Progenitor cell of endocrine pancreas (in vitro differentiated cells): ENCODE measurements at regions not wholly inside any gene's neighbourhood (a gene's known extent, or its start where the extent isn't known, plus 50 kb on each side); places are given as distances from the start of the nearest gene placed in this dataset.
A peak's percentile ranks its signal among the peaks of the same experiment; 100 is the strongest.
"Not testable (repeated sequence)": the region's sequence is repeated elsewhere in the genome, so short reads cannot be mapped to it uniquely, and the experiment has no call there.

Source experiments
- DNase-seq: peaks from one replicate; pipeline ENCODE4 v3.0.0; 2021; ENCODE audit warnings: low spot score; ENCODE audit not compliant: unreplicated experiment
- H3K27ac Mint-ChIP-seq: 2 replicates; pipeline ENCODE4 v1.8.0; 2021; ENCODE audit warnings: mild to moderate bottlenecking, moderate library complexity, mixed read lengths
- H3K27me3 Mint-ChIP-seq: 2 replicates; pipeline ENCODE4 v1.8.0; 2021; ENCODE audit warnings: mixed read lengths
- H3K36me3 Mint-ChIP-seq: 2 replicates; pipeline ENCODE4 v1.8.0; 2022; ENCODE audit warnings: mixed read lengths; ENCODE audit not compliant: insufficient read depth
- H3K4me1 Mint-ChIP-seq: 2 replicates; pipeline ENCODE4 v1.8.0; 2021; ENCODE audit warnings: low read depth, mixed read lengths
- H3K4me3 Mint-ChIP-seq: 2 replicates; pipeline ENCODE4 v1.8.0; 2021; ENCODE audit warnings: low read depth, mild to moderate bottlenecking, moderate library complexity, mixed read lengths
- H3K9me3 Mint-ChIP-seq: 2 replicates; pipeline ENCODE4 v1.8.0; 2021; ENCODE audit warnings: low read depth, mixed read lengths
- CTCF ChIP-seq: fragments of 200-600 bp; sonication (generic); IDR thresholded peaks from one replicate; pipeline ENCODE4 v1.5.0; 2021; ENCODE audit warnings: antibody characterized with exemption, mild to moderate bottlenecking; ENCODE audit not compliant: unreplicated experiment

- Mint-ChIP-seq H3K36me3 (no peaks in the 10 kb centered on the region), H3K27ac (no peak overlapping the region), H3K4me3 (no peak overlapping the region), H3K9me3 (peaks cover 4% of the 10 kb centered on the region), H3K27me3 (peaks cover 2% of the 10 kb centered on the region), H3K4me1 (peaks cover 12% of the 10 kb centered on the region)
- no peak for DNase-seq
- no peak for TF ChIP-seq CTCF
These were observed 59.0 kb upstream of the IGFBP5 start for GRCh38 chr2:216754336-216754735.

GRCh38 chr2:216752855-216753505 lies 57.6 kb upstream of the IGFBP5 start:
- no peak for DNase-seq

GRCh38 chr2:216750750-216751149 lies 55.4 kb upstream of the IGFBP5 start:
- H3K4me1 Mint-ChIP-seq, DNase-seq, H3K4me3 Mint-ChIP-seq, H3K36me3 Mint-ChIP-seq, H3K27me3 Mint-ChIP-seq, H3K27ac Mint-ChIP-seq: not testable (repeated sequence)
- H3K9me3 Mint-ChIP-seq = peaks cover 16% of the 10 kb centered on the region

More at GRCh38 chr2:216752855-216753505, 57.6 kb upstream of the IGFBP5 start:
- no peak for TF ChIP-seq CTCF
- peaks cover 2% of the 10 kb centered on the region for H3K27me3 Mint-ChIP-seq
- no peak overlapping the region for H3K27ac Mint-ChIP-seq
- peaks cover 1% of the 10 kb centered on the region for H3K36me3 Mint-ChIP-seq
- peaks cover 7% of the 10 kb centered on the region for H3K4me1 Mint-ChIP-seq
- H3K9me3 Mint-ChIP-seq = peaks cover 13% of the 10 kb centered on the region
- H3K4me3 Mint-ChIP-seq = no peak overlapping the region

GRCh38 chr2:216746268-216746667 lies 50.9 kb upstream of the IGFBP5 start:
- not testable (repeated sequence) for H3K27ac Mint-ChIP-seq, H3K4me1 Mint-ChIP-seq, H3K36me3 Mint-ChIP-seq, H3K27me3 Mint-ChIP-seq, H3K4me3 Mint-ChIP-seq, DNase-seq
- TF ChIP-seq CTCF = peak; percentile 11
- H3K9me3 Mint-ChIP-seq = peaks cover 16% of the 10 kb centered on the region

- H3K27me3 Mint-ChIP-seq = no peaks in the 10 kb centered on the region
- DNase-seq = no peak
- TF ChIP-seq CTCF = no peak
- H3K36me3 Mint-ChIP-seq = peaks cover 1% of the 10 kb centered on the region
- H3K27ac Mint-ChIP-seq = no peak overlapping the region
- peaks cover 16% of the 10 kb centered on the region for H3K9me3 Mint-ChIP-seq
- H3K4me1 Mint-ChIP-seq = peaks cover 4% of the 10 kb centered on the region
- H3K4me3 Mint-ChIP-seq = no peak overlapping the region
These were observed 50.1 kb upstream of the IGFBP5 start for GRCh38 chr2:216745453-216745852.
